PFSK-1 (cell line): ENCODE measurements at regions not wholly inside any gene's neighbourhood (a gene's known extent, or its start where the extent isn't known, plus 50 kb on each side); places are given as distances from the start of the nearest gene placed in this dataset.

Experiments
- FOXP2 ChIP-seq: optimal IDR thresholded peaks from 2 replicates; pipeline ENCODE3; 2011; ENCODE audit warnings: borderline replicate concordance, control low read depth, inconsistent platforms; ENCODE audit not compliant: insufficient read depth; ENCODE audit errors: extremely low read length, extremely low read depth
- POLR2AphosphoS5 ChIP-seq: IDR thresholded peaks from 2 replicates; pipeline ENCODE4 v1.6.1; 2012; ENCODE audit warnings: low read depth, mild to moderate bottlenecking, control low read depth, low read length, moderate library complexity
- SIN3A ChIP-seq: IDR thresholded peaks from 2 replicates; pipeline ENCODE4 v1.6.1; 2012; ENCODE audit warnings: mild to moderate bottlenecking, low read length, moderate library complexity, borderline replicate concordance; ENCODE audit not compliant: insufficient read depth
- TAF1 ChIP-seq: IDR thresholded peaks from 2 replicates; pipeline ENCODE4 v1.6.1; 2012; ENCODE audit warnings: low read length, control low read depth, borderline replicate concordance; ENCODE audit not compliant: insufficient read depth
- TF ChIP-seq, protein P1 (sequence below), 2 experiments: IDR thresholded peaks; 2 replicates each; pipeline versions ENCODE4 v1.6.1 to v1.8.0; 2011 to 2012; ENCODE audit warnings: low read depth in 2 of 2, low read length in 2 of 2, control low read depth in 1 of 2, inconsistent platforms in 1 of 2, mild to moderate bottlenecking in 1 of 2, moderate library complexity in 1 of 2; ENCODE audit not compliant: insufficient read depth in 1 of 2

DNA sequence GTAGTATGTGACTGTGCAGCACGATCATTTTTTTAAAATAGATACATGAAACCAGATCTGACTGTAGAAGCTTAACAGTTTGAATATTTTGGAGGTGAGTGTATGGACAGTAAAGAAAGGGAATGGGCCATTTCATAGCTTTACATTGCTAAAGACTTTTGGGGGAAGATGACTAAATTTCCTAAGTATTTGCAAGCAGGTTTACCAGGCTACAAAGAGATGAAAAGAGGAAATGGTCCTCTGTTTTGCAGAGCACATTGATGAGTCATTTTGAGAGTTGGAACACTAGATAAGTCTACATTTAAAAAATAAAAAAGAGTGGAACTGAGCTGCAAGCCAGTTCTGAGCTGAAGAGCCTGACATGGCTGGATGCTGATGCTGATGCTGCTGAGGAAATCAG is 115.7 kb upstream of the LRATD1 start:
- TF ChIP-seq TAF1 (no peak), SIN3A (no peak), POLR2AphosphoS5 (no peak), FOXP2 (no peak)
- TF ChIP-seq, protein P1, sequence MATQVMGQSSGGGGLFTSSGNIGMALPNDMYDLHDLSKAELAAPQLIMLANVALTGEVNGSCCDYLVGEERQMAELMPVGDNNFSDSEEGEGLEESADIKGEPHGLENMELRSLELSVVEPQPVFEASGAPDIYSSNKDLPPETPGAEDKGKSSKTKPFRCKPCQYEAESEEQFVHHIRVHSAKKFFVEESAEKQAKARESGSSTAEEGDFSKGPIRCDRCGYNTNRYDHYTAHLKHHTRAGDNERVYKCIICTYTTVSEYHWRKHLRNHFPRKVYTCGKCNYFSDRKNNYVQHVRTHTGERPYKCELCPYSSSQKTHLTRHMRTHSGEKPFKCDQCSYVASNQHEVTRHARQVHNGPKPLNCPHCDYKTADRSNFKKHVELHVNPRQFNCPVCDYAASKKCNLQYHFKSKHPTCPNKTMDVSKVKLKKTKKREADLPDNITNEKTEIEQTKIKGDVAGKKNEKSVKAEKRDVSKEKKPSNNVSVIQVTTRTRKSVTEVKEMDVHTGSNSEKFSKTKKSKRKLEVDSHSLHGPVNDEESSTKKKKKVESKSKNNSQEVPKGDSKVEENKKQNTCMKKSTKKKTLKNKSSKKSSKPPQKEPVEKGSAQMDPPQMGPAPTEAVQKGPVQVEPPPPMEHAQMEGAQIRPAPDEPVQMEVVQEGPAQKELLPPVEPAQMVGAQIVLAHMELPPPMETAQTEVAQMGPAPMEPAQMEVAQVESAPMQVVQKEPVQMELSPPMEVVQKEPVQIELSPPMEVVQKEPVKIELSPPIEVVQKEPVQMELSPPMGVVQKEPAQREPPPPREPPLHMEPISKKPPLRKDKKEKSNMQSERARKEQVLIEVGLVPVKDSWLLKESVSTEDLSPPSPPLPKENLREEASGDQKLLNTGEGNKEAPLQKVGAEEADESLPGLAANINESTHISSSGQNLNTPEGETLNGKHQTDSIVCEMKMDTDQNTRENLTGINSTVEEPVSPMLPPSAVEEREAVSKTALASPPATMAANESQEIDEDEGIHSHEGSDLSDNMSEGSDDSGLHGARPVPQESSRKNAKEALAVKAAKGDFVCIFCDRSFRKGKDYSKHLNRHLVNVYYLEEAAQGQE (IDR thresholded peaks at IDR 0.05; ENCODE audit: insufficient read depth in 1 of 2, low read depth in 2 of 2, low read length in 2 of 2), result no peak

DNA sequence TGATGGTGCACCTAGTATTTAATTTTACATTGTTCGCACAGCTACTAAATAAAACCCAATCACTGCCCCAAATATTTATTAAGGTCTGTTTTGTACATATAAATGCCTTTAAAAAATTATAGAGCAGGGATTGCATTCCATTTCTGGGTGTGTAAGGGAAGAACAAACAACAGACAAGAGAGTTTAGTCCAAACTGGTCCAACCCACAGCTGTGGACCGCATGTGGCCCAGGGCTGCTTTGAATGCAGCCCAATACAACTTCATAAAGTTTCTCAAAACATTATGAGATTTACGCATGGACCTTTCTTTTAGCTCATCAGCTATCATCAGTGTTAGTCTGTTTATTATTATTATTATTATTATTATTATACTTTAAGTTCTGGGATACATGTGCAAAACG is 114.8 kb upstream of the LRATD1 start:
- TF ChIP-seq SIN3A (no peak), POLR2AphosphoS5 (no peak), TAF1 (no peak), FOXP2 (no peak)
- TF ChIP-seq, protein P1 (IDR thresholded peaks at IDR 0.05; ENCODE audit: insufficient read depth in 1 of 2, low read depth in 2 of 2, low read length in 2 of 2), result no peak

DNA sequence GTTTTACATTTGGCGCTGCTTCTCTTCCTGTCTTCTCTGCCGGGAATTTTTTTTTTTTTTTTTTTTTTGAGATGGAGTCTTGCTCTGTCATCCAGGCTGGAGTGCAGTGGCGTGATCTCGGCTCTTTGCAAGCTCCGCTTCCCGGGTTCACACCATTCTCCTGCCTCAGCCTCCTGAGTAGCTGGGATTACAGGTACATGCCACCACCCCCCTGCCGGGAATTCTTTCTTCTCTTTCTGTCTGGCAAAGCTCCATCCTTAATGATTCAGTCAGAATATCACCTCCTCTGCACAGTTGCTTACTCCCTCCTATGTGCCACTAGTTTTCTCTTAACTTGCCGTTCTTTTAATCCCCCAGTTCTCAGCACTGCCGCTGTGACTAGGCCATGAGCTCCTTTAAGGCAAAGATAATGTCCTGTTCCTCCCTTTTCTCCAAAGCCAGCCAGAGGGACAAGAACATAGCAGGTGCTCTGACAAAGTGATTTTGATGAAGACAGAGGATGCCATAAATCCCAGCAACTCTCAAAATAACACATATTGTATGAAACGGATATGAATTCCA is 112.1 kb upstream of the LRATD1 start:
- TF ChIP-seq POLR2AphosphoS5 (no peak), FOXP2 (no peak), SIN3A (no peak), TAF1 (no peak)
- TF ChIP-seq, protein P1 (IDR thresholded peaks at IDR 0.05; ENCODE audit: insufficient read depth in 1 of 2, low read depth in 2 of 2, low read length in 2 of 2), result no peak

DNA sequence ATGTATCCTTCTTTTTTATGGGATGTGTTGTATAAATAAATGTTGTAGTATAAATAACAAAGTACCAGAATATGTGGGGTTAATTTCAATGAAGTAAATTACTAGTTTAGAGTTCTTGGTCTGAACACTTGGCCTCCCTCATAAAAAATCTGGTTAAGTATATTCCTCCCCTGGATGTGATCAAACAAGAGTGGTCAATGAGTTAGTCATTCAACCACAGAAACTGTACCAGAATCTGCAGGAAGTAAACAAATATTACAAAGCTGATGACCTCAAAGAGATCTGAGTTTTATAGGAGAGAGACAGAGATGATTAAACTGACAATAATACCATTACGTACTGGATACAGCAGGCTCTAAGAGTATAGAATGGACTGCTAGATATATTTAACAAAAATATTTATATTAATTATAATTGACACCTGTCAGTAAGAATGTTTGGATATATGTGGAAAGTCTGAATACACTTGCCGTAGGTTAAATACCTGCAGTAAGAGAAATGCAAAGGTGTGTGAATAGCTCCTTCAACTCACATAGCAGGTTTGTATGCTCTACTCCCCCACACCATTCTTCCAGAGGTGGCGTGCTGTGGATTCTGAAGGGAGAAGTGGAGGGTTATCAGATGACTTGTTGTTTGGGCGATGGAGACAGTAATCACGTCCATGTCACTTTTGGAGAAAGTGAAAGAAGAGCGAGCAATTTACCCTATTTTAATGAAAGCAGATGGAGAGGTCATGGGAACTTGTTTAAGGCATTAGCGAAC is 108.3 kb upstream of the LRATD1 start:
- TF ChIP-seq, protein P1 (IDR thresholded peaks at IDR 0.05; ENCODE audit: insufficient read depth in 1 of 2, low read depth in 2 of 2, low read length in 2 of 2), result no peak
- TF ChIP-seq FOXP2, result no peak
- no peak for TF ChIP-seq POLR2AphosphoS5
- no peak for TF ChIP-seq TAF1
- TF ChIP-seq SIN3A, result no peak
